GM18508 (cell line): ENCODE measurements at regions not wholly inside any gene's neighbourhood (a gene's known extent, or its start where the extent isn't known, plus 50 kb on each side); places are given as distances from the start of the nearest gene placed in this dataset.

ENCODE experiments used
- ATAC-seq: cut with Tn5 transposase; IDR thresholded peaks from one replicate; pipeline ENCODE4 v1.9.1; 2021; ENCODE audit warnings: moderate number of reproducible peaks; ENCODE audit not compliant: insufficient read depth, unreplicated experiment

DNA sequence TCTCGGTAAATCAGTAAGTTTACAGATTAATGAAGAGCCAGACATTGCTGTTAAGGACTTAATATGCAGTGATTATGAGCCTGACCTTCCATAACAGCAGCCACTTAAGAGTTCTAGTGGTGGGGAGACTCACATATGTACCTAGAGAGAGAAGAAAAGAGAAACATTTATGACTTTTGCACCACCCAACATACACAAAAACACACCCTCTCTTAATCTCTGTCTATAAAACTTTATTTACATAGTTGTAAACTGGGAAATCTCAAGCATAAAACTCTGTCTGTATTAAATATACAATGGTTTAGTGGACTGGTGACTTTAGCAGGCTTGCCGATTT, 347.4 kb upstream of the ADGRL2 start:
- ATAC-seq: no peak

DNA sequence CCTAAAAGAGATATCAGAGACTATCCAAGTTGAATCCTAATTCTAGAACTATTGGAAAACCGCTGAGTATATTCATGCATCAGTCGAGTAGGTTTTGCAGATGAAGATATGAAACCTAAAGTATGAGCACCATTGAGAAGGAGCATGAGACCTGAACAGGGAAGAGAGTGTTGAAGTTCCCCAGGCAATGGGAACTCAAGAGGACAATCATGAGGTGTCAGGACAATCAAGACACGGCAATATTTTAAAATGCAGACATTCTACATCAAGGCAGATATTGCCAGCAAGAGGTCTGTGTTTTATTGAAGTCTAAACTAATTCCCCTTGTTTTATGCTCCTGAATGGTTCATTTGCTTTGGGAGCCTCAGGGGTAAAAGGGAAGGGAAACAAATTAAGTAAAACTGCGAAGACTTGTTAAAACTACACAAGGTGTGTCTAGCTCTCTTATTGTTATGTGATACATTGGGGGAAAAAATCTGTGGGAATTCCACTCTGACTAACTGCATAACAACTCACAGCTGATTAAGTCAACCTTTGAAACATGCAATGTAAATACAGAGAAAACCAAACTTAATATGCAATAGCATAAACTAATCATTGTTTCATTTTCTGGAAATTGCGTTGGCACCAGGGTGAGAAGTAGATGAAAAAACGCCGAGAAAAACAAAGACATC, 347.9 kb upstream of the ADGRL2 start:
- ATAC-seq: no peak

DNA sequence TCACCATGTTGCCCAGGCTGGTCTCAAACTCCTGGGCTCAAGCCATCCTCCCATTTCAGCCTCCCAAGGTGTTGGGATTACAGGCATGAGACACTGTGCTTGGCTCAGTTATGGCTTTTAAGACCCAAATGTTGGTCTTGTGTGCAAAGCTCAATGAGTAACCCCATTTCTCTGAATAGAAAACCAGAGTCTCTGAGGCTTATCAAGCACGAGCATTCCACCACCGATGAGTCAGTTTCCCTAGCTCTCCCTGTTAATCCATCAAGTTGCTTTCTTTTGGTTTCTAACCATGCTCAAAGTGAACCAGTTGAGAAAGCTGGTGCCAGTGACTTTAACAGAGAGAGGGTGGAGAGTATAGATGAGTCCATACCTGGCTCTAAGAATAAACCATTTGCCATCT, 350.9 kb upstream of the ADGRL2 start:
- no peak for ATAC-seq

DNA sequence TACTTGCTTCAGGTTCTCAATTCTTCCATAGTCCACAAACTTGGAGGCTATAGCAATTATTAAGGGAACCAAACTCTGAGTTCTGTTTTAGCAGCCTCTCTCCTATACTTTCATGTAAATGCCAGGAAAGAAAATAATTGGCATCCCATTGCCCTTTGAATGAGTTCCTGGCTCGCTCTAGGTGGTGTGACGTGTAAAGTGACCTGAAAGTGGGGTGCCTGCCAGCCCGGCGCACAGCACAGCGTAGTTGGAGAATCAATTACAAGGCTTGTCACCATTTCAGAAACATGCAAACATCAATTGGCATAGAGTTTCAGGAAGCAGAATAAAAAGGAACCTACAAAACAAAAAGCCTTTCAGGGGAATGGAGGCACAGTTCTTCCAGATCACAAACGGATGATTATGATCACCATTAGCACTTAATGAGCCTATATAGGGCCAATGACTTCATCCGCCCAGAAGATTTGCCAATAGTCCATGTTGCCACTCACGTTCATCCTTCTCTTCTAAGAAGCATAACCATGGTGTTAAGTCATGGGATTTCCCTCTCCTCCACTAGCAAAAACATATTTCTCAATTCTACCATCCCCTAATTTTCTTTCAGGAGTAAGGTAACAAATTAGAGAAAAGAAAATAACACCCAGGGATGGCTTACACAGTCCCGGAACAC, 354.6 kb upstream of the ADGRL2 start:
- ATAC-seq: no peak

DNA sequence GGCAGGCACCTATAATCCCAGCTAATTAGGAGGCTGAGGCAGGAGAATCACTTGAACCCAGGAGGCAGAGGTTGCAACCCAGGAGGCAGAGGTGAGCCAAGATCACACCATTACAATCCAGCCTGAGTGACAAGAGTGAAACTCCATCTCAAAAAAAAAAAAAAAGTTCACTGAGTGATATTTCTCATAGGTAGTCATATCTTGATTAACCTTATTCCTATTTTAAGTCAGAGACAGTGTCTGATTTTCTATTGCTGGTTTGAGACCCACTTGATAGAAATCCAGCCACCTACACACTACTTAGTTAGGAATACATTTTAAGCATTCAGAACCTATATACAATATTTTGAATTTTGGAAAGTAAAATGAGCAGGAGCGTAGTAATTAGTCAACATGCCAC, 357.4 kb upstream of the ADGRL2 start:
- no peak for ATAC-seq

DNA sequence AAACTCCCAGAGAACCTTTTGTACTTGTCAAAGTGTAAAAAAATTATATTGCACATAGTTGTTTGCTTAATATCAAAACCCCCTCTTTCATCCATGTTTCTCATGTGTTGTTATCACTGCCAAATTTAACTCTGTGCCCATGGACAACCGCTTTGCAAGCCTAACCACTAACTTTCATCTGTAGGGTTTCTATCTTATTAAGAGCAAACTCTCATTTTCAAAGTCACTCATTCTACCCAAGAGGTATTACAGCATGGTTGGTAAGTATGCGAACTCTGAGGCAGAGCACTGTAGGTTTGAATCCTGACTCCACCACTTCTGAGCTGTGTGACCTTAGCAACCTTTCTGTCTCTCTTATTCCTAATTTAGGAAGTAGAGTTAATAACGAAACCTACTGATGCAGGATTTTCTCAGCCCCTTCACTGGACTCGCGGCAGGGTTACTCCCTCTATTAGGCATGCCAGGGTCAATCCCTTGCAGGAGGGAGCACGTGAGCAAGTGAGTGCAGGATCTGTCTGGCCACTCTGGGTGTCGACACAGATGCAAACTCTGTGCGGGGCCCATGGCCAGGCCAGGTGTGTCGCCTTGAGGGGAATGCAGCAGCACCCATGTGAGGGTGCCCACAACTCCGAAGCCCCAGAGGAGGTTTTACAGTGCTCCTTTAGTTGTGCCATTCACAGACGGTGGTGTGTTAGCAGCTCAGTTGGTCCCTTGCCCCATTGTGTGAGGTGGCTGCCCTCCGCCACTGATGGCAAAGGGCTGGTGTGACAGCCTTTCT, 361.5 kb upstream of the ADGRL2 start:
- no peak for ATAC-seq

DNA sequence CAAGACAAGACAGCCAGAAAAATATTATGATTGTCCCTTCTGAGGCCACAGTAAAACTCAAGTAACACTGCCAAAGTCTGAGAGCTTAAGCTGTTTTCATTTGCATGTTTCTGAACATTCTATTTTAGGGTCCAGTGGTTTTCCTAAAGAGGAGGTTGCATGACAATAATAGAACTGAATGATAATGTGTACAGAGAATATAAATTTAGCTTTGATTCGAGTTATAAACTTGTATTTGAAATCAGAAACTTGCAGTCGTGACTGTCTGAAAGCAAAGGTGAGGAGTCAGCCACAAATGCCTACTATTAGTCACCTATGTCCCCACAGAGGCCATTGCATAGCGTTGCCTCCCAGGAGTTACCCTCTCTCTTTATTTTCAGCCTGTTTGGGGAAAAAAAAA, 363.1 kb upstream of the ADGRL2 start:
- ATAC-seq: peak; percentile 69

DNA sequence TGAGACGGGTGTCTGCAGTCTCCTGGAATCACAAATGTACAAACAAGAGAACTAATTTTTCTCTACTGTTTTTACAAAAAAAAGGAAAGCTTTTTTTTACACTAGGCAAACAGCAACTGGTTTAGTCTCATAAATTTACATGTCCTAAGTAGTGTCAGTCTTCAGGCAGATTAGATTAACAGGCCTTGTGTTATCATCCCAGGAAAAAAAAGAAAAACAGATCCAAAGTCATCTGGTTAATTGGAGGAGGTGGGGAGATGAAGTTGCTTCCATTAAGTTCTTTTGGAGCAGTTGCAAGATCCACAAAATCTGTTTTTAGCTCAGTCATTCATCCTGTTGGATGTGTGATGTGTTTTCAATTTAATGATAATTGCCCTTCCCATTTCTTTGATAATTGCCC, 363.5 kb upstream of the ADGRL2 start:
- no peak for ATAC-seq

DNA sequence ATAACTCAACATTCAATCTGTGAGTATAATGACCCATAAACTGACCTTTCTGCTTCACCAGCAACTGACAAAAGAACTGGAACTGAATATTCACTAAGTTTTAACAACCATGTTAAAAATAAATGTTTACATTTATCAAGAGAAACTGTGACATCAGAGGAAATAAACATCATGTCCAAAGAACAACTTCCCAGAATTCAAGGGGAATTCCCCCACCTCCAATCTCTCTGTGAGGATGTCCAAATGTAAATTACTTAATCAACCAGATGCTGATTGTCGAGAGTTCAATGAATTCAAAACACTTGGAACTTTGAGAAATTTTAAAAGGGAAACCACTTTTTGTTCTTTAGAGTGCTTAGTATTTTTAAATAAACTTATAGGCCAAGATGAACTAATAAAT, 365.6 kb upstream of the ADGRL2 start:
- no peak for ATAC-seq

DNA sequence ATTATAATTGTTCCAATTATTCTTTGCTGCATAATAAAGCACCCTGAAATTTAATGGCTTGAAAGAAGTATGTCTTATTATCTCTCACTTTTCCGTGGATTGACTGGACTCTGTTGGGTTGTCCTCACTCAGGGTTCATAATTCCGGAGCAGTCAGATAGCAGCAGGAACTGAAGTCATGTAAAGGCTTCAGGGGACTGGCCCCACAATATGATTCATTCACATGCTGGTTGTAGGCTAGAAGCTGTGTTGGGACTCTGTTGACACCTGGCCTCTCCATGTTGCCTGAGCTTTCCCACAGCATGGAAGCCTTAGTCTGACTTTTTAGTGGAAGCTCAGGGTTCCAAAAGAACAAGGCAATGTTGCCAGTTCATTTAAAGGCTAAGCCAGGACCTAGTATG, 367.1 kb upstream of the ADGRL2 start:
- ATAC-seq: no peak

DNA sequence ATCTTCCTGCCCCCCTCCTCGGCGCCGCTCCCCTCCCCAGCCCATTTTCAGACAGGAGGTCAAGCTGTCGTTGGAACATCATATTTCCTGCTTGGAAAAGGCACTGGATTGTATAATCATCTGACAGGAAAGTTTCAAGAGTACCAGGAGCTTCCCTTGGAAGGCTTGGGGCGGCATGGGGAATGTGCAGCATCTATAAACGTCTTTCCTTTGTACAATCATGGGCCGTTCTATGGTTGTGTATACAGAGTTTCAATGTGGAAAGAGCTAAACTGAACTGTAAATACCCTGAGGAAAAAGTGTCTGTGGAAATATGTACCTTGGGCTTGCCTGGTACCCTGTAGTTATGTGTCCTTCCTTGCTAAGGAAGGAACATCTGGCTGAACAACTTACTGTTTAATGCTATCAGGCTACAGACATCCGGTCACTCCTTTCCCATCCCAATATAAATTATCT, 368.1 kb upstream of the ADGRL2 start:
- ATAC-seq: no peak

DNA sequence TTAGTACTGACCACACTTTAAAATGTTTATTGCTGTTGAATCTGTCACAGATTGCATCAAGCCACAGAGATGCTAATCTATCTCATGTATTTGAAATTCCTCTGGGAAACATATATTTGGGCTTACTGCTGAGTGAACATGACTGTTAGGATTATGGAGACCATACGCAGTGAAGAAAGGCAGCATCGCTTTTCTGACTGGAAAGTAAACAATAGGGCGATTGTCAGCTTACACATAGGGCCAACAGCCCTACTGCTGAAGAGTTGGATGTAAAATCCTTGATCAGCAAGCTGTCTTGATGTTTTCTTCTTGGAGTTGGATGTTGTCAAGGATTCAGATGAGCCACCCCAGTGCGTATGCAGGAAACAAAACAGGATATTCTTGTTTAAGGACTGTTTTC, 368.7 kb upstream of the ADGRL2 start:
- ATAC-seq: no peak

DNA sequence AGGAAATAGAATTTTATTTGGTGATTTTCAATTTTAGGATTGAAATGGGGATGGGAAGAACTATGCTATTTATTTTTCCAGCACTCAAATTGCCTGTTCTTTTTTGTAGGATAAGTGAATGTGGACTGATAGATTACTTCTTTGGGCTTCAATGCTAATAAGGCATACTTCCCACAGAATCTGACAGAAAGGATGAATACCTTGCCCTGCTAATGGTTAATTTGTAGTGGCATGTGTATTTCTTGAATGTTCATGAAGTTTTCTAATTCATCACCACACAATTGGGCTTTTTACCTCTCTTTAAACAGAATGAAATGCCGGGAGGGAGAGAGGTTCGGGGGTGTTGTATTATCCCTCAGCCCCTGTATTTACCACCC, 369.1 kb upstream of the ADGRL2 start:
- no peak for ATAC-seq

DNA sequence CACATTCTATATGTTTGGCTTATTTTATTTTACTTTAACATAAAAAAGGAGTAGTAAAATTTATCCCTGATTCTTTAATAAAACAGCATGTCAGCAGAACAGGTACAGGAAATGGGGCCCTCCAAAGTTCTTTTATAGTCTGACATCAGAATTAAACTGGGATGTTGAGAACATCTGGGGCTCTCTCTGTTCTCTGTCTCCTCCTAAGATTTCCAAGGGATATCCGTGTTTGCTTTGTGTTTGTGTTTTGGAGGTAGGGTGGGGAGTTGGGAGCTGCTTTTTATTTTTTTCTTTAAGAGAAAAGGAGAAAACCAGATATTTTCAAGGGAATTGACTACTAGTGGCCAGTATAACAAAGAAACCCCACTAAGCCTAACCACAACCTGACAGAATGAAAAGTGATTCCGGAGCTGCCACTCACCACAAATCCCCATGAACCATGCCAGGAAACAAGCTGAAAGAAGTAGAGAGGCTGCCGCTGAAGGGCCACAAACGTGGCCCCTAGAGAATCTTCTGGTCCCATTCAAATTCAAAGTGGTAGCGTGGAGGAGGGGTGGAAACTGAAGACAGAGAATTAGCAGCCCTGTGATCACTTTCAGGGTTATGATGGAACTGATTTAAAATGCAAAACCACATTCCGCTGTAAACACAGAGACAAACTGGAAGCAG, 369.6 kb upstream of the ADGRL2 start:
- peak; percentile 47 for ATAC-seq

DNA sequence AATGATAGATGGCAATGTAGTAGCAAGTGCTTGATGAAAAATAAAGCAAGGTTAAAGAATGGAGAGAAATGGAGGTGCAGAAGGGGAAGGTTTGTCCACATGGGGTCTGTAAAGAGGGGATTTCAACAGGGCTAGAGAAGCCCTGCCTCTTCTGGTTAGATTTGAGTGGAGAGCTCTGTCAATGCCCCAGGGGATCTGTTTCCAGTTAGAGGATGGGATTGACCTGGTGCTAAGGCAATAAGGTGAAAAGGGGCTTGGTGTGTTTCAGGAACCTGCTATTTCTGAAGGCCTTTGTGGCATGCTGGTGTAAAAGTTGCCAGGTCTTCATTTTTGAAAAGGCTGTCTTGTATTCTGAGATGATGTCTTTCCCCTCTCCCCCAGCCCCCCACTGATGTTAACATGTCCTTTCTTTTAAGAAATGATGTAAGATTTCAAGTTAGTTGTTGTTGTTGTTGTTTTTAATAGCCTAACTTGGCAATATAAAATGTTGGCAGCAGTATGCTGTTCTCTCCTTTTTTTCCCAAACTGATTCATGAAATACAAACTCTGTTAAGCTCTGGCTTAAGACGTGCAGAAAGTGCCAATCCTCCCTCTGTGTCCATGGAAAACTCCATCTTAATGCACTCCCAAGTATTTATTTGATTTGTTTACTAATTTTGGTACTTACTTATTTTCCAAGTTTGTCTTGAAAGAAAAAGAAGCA, 370.3 kb upstream of the ADGRL2 start:
- no peak for ATAC-seq

DNA sequence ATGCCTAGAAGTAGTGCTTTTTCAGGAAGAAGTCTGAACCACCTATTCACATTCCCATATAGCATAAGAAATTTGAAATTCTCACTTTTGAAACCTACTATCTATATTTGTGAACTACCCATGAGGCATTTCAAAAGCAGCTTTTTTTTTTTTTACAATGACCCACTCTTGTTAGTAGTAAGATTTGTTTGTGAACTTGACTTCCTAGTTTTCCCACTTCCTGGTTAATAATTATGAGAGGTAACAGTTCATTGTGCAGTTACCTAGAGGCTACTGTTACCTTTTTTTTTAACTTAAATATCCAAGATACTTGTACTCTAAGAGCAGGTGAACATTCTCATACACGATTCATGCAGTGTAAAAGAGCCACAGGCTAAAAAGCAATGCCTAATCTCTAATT, 371.7 kb upstream of the ADGRL2 start:
- ATAC-seq: no peak

DNA sequence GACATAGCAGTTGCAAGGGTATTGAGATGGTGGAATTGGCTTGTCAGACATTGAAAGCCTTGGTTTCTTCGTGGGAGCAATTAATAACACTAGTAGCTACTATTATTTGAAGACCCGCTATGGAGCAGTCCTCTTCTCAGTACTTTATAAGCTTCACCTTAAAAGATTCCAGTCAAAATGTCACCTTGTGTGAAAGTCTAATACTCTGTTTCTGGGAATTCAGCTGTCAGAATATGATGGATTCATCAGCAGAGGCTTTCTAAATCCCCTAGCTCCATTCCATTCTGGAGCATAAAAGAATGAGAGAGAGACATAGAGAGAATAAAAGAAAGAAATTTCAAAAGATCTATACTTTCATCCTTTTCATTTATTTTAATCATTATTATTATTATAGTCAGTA, 375.9 kb upstream of the ADGRL2 start:
- ATAC-seq: no peak

DNA sequence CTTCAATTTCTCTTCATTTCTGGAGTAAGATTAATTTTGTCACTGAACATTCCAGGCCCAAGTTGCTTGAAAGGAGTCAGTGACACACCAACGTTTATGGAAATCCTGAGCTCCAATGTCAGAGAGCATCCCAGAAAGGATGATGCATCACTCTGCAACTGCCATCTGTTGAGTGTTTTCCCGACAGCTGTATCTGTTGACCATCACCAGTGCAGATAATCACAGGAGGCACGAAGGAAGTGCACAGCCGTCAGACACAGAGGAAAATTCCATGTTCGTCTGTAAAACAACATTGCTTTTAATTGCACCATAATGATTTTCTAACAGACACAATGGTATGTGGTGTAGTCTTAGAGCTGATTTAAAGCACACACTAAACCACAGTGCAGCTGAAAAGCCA, 376.7 kb upstream of the ADGRL2 start:
- ATAC-seq: no peak

DNA sequence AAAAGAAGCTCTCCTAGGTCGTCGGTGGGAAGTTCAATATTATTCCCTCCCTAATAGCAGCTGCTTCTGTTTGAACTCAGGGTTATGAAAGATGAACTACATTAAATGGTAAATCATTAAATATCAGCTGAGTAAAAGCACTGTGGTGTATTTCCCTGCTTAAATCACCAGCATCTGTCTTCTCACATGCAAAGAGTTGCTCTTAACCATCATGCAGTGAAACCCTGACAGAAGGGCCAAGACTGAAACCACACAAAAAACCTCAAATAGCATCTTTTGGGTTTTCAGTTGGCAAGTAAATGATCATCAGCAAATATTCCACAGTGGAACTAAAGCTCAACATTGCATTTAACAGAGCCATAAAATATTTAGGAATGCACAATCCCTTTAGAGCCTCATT, 380.0 kb upstream of the ADGRL2 start:
- peak; percentile 97 for ATAC-seq

DNA sequence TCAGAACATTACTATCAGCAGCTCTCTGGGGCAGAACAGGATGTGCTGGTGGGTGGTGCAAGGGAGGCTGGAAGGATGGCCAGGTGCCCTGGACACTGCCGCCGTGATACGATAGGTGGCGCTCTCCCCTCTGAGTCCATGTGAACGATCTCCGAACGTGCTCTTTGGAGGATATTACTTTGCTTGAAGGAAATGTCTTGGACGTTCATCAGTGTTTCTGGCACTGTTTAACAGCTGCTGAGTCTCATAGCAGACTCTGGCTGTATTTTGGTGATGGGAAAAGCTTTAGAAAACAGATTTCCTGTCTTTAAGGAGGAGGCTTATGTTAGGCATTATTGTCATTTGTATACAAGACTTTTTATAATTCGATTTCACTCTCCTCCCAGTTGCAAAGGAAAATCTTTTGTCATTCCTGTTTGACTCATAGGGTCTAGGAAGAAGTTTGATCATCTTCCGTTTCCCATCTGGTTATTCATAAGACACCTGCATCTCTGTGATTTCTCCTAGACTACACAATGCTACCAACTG, 386.2 kb upstream of the ADGRL2 start:
- ATAC-seq: peak; percentile 87
